ENCODE measurements at regions not wholly inside any gene's neighbourhood (a gene's known extent, or its start where the extent isn't known, plus 50 kb on each side); places are given as distances from the start of the nearest gene placed in this dataset.

DNA sequence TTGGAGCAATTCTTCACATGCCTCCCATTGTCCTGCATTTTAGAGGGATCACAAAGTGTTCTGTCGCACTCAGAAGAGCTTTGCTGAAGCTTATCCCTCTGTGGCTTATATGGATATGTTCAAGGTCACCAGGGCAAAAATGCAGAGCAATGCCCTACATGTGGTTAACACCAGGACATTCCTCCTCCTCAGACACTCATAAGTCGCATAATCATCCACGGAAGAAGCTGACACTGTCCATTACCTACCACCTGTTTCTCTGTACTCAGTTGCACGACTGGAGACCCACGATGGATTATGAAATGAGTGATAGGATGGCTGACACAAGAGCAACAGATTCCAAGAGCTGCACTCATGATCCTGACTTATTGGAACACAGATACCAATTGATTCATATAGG, 68.7 kb upstream of the PRDX4 start:
- intact Hi-C loops (cut with DNase I): no loop called here
- DNase-seq: no peak
- no peak overlapping the region for H3K4me3 ChIP-seq
- 73 to 82% methylated on average over 3 to 4 of the region's 5 CpGs for WGBS, 2 donors
- no peak for ATAC-seq
- no peak for TF ChIP-seq POLR2A (IDR thresholded peaks at IDR 0.05)
- TF ChIP-seq, protein P1, sequence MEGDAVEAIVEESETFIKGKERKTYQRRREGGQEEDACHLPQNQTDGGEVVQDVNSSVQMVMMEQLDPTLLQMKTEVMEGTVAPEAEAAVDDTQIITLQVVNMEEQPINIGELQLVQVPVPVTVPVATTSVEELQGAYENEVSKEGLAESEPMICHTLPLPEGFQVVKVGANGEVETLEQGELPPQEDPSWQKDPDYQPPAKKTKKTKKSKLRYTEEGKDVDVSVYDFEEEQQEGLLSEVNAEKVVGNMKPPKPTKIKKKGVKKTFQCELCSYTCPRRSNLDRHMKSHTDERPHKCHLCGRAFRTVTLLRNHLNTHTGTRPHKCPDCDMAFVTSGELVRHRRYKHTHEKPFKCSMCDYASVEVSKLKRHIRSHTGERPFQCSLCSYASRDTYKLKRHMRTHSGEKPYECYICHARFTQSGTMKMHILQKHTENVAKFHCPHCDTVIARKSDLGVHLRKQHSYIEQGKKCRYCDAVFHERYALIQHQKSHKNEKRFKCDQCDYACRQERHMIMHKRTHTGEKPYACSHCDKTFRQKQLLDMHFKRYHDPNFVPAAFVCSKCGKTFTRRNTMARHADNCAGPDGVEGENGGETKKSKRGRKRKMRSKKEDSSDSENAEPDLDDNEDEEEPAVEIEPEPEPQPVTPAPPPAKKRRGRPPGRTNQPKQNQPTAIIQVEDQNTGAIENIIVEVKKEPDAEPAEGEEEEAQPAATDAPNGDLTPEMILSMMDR (IDR thresholded peaks at IDR 0.05): no peak
- H3K4me1 ChIP-seq: no peaks in the 10 kb centered on the region
- H3K9me3 ChIP-seq: no peaks in the 10 kb centered on the region
- H3K27ac ChIP-seq: no peak overlapping the region
- H3K27me3 ChIP-seq: no peaks in the 10 kb centered on the region
- H3K36me3 ChIP-seq (replicated peaks in 1 of 2; ENCODE audit: insufficient read depth in 1 of 2, low read depth in 2 of 2): no peaks in the 10 kb centered on the region

DNA sequence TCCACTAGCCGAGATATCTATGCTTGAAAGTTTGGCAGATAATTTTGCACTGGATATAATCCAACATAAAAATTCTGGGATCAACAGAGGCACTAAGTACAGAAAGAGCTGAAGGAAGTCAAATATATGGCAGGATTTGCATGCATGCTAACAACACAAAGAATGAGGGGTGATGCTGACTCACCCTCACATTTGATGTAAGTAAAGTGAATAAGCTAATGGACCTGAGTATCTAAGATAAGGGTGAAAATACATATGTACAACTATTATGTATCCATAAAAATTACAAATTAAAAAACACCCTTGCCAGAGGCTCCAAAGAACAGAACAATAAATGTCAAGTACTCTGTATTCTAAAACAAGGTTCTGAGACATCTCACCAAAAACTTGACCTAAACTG, 63.8 kb upstream of the PRDX4 start:
- intact Hi-C loops (cut with DNase I): no loop called here
- H3K36me3 ChIP-seq (replicated peaks in 1 of 2; ENCODE audit: insufficient read depth in 1 of 2, low read depth in 2 of 2): no peaks in the 10 kb centered on the region
- no peaks in the 10 kb centered on the region for H3K4me1 ChIP-seq
- TF ChIP-seq, protein P1 (IDR thresholded peaks at IDR 0.05): no peak
- TF ChIP-seq POLR2A (IDR thresholded peaks at IDR 0.05): no peak
- H3K27me3 ChIP-seq: no peaks in the 10 kb centered on the region
- H3K4me3 ChIP-seq: no peak overlapping the region
- ATAC-seq (no peak), DNase-seq (no peak)
- WGBS, 2 donors: 31 to 50% methylated on average over 1 of the region's 1 CpG
- no peaks in the 10 kb centered on the region for H3K9me3 ChIP-seq
- H3K27ac ChIP-seq: no peak overlapping the region

DNA sequence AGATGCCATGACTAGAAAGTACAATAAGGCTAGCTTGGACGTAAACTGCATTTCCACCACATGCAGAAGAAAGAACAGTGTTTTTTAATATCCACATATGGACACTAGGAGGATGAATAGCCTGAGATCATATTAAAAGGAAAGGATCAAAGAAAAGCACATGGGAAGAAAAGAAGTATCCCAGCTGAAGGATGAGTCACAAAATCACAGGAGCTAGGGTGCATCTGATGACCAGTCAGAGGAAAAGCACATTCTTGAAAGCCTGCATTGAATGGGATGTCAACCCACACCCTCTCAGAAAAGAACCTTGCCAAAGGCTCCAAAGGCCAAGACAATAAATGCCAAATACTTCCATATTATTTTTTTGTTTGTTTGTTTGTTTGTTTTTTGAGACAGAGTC, 56.8 kb upstream of the PRDX4 start:
- no peak for TF ChIP-seq POLR2A (IDR thresholded peaks at IDR 0.05)
- TF ChIP-seq, protein P1 (IDR thresholded peaks at IDR 0.05): no peak
- H3K27ac ChIP-seq: no peak overlapping the region
- no peaks in the 10 kb centered on the region for H3K36me3 ChIP-seq (replicated peaks in 1 of 2; ENCODE audit: insufficient read depth in 1 of 2, low read depth in 2 of 2)
- H3K27me3 ChIP-seq: no peaks in the 10 kb centered on the region
- no peak overlapping the region for H3K4me3 ChIP-seq
- intact Hi-C loops (cut with DNase I): no loop called here
- DNase-seq (no peak), ATAC-seq (no peak)
- H3K9me3 ChIP-seq: no peaks in the 10 kb centered on the region
- no peaks in the 10 kb centered on the region for H3K4me1 ChIP-seq
- 67 to 80% methylated on average over 1 of the region's 1 CpG for WGBS, 2 donors

DNA sequence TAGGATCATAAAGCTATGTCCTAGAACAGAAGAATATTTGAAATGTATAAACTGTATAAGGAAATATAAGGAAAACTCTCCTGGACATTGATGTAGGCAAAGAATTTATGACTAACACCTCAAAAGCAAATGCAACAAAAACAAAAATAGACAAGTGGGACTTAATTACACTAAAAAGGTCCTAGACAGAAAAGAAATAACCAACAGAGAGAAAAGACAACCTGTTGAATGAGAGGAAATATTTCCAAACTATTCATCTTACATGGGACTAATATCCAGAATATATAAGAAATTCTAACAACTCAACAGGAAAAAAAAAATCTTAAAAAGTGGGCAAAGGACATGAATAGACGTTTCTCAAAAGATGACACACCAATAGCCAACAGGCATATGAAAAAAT, 54.4 kb upstream of the PRDX4 start:
- 45 to 60% methylated on average over 1 of the region's 1 CpG for WGBS, 2 donors
- Histone ChIP-seq H3K4me1 (no peaks in the 10 kb centered on the region), H3K9me3 (no peaks in the 10 kb centered on the region), H3K27me3 (no peaks in the 10 kb centered on the region), H3K4me3 (no peak overlapping the region), H3K36me3 (replicated peaks in 1 of 2; ENCODE audit: insufficient read depth in 1 of 2, low read depth in 2 of 2) (no peaks in the 10 kb centered on the region), H3K27ac (no peak overlapping the region)
- no peak for ATAC-seq
- intact Hi-C loops (cut with DNase I): no loop called here
- TF ChIP-seq POLR2A (IDR thresholded peaks at IDR 0.05): no peak
- TF ChIP-seq, protein P1 (IDR thresholded peaks at IDR 0.05): no peak
- no peak for DNase-seq

DNA sequence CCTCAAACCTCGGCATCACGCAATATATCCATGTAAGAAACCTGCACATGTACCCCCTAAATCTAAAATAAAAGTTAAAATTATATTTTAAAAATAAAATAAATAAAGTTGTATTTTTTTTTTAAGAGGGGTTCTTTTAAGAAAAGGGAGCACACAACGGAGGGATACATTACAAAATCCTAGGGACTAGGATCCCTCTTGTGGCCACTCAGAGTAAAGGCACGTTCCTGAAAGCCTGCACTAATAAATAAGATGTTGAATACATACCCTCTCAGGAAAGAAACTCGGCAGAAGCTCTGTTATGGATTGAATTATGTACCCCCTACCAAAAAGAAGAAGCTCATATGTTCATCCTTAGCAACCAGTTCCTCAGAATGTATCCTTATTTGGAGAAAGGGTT, 50.9 kb upstream of the PRDX4 start:
- H3K4me3 ChIP-seq: no peak overlapping the region
- TF ChIP-seq, protein P1 (IDR thresholded peaks at IDR 0.05): peak; percentile 19 to 56 (median 40)
- TF ChIP-seq POLR2A (IDR thresholded peaks at IDR 0.05): no peak
- H3K27ac ChIP-seq: no peak overlapping the region
- intact Hi-C loops (cut with DNase I): no loop called here
- H3K27me3 ChIP-seq: no peaks in the 10 kb centered on the region
- H3K4me1 ChIP-seq: no peaks in the 10 kb centered on the region
- no peaks in the 10 kb centered on the region for H3K36me3 ChIP-seq (replicated peaks in 1 of 2; ENCODE audit: insufficient read depth in 1 of 2, low read depth in 2 of 2)
- DNase-seq: no peak
- WGBS, 2 donors: 38 to 39% methylated on average over 5 of the region's 5 CpGs
- no peak for ATAC-seq
- no peaks in the 10 kb centered on the region for H3K9me3 ChIP-seq

Data from body of pancreas (tissue), 4 donors.